NCI-H187 (cell line): ENCODE measurements at regions not wholly inside any gene's neighbourhood (a gene's known extent, or its start where the extent isn't known, plus 50 kb on each side); places are given as distances from the start of the nearest gene placed in this dataset.
"Not testable (repeated sequence)": the region's sequence is repeated elsewhere in the genome, so short reads cannot be mapped to it uniquely, and the experiment has no call there.

ENCODE experiments used
- DNase-seq, 2 experiments: peaks; one replicate each; lab custom pipeline; 2025; lab: John Stamatoyannopoulos, UW

GRCh38 chr12:124070394-124071074 lies 97.5 kb downstream of the ZNF664 start:
- DNase-seq: not testable (repeated sequence)

DNA sequence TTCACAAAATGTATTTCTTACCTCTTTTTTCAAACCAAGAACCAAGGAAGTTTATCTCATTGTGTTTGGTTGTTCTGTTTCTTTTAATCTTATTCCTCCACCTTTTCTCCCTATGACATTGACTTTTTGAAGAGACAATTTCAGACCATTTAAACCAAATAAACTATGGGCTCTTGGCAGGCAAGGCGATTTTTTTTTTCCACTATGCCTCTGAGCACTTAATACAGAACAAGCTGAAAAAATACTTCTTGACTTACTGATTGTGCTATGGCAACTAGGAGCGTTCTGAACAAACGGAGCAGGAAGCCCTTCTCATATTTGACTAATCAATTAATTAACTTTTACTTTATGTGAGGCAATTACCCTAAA lies 98.0 kb downstream of the ZNF664 start:
- DNase-seq: no peak

GRCh38 chr12:124073356-124074035 lies 100.5 kb downstream of the ZNF664 start:
- no peak for DNase-seq

DNA sequence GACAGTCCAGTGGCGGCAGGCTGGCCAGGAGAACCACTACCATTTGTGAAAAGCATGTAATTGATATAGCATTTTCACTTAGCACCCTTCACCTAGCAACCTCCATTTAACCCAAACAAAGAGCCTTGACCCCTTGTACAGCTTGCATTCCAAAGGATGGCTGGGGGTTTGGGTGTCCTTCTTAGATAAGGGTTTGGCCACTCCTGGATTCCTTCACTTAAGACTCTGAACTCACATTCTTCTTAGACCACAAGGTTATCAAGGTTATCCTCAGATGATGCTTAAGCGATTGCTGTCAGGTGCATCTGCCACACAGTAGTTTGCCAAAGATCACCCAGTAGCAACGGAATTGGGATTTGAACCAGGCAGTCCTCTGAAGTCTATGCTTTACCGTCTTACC lies 102.8 kb downstream of the ZNF664 start:
- DNase-seq: no peak

DNA sequence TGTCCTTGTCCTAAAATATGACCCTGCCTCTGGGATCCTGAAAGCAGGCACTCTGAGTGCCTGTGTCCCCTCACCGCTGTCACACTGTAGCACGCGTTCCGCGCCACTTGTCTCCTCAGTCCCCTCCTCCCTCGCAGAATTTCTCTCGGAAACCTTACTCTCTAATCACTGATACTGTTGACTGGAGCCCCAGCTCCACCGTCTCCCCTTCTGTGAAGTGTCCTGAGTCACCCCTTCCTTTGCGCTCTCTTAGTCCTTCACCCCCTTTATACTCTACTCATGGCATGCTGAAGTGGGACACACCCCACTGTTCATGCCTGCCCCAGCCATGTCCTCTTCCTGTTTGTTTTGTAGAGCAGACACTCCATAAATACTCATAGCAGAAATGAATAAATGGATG lies 104.7 kb downstream of the ZNF664 start:
- DNase-seq: peak; percentile 27 to 33

DNA sequence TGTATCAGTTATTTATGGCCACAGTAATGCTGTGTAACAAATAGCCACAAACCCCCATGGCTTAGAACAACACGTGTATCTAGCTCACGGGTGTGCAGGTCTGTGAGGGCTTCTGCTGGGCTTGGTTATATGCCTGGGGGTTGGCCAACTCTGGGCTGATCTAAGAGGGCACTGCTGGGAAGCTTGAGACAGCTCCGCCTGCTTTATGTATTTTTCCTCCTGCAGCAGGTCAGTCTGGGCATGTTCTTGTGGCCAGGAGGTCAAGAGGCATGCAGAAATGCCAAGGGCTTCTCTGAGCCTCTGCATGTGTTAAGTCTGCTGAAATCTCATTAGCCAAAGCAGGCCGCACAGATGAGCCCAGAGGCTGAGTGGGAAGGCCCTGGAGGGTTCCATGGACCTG lies 105.8 kb downstream of the ZNF664 start:
- DNase-seq: no peak

GRCh38 chr12:124080649-124081048 lies 107.6 kb downstream of the ZNF664 start:
- DNase-seq: no peak

DNA sequence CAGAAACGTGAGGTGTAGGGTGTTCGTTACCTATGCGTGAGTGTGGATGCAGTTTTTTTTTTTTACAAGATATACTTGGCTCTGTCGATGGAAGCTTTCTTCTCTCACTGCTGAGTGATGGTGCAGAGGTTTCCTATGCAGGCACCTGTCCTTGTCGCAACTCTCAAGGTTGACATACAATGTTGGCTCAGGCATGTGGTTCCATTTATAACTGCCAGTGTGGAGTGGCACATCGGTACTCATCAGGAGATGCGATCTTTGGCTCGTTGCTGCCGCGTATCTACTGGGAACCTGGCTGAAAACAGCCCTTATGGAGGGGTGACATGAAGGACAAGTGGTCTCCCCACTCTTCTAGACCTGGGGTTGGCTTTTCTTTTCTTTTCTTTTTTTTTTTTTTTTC lies 109.0 kb downstream of the ZNF664 start:
- DNase-seq: no peak

- no peak for DNase-seq
These were observed 109.7 kb downstream of the ZNF664 start for GRCh38 chr12:124082687-124083086.

GRCh38 chr12:124083708-124084107 lies 110.7 kb downstream of the ZNF664 start:
- DNase-seq: no peak

- DNase-seq: no peak
These were observed 112.6 kb downstream of the ZNF664 start for GRCh38 chr12:124085419-124086296.

GRCh38 chr12:124086299-124086898 lies 113.4 kb downstream of the ZNF664 start:
- no peak for DNase-seq

DNA sequence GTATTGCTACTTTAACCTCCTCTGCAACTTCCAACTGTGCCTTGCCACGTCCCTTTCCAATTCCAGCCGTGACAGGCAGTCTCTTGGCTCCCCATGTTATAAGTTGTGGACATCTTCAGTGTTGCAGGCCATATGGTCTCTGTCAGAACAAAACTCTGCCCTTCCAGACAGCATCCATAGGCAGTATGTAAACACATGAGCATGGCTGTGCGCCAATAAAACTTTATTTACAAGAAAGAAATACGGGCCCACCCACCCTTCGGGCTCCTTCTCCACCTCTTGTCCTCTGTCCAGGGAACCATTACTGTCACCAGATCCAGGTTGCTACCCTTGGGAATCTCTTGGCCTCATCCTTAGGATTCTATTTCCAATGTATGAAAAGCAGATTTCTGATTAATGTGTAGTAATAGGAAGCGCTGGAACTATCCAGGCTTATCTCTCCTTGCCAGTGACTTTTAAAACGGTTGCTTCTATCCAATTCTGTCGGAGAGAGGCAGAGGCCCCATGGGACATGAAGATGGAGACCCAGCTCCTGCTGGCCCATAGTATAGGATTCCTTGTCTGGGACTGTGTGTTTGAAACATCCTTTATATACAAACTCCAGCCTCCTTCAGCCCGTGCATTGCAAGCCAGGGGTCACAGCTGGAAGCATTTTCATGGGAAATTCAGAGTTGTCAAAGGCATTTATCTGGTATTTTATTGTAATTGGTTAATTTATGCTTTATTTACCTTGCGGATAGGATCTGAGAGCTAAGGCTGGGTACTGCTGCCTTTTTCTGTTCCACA lies 114.4 kb downstream of the ZNF664 start:
- no peak for DNase-seq

- no peak for DNase-seq
These were observed 115.3 kb downstream of the ZNF664 start for GRCh38 chr12:124088217-124088907.

DNA sequence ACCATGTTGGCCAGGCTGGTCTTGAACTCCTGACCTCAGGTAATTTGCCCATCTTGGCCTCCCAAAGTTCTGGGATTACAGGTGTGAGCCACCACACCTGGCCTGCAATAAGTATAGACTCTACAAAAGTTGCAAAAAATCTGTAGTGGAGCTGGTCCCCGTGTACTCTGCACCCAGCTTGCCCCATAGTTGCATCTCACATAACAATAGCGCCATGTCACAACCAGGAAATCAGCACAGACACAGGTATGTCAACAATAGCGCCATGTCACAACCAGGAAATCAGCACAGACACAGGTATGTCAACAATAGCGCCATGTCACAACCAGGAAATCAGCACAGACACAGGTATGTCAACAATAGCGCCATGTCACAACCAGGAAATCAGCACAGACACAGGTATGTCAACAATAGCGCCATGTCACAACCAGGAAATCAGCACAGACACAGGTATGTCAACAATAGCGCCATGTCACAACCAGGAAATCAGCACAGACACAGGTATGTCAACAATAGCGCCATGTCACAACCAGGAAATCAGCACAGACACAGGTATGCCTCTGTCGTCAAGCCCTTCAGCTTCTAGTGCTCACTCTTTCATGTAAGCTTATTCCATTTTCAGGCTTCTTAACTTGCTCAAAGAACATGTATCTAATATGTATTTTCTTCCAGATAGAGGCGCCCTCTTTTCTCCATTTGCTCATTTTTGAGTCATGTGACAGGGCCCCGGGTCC lies 116.3 kb downstream of the ZNF664 start:
- not testable (repeated sequence) for DNase-seq

- DNase-seq: no peak
These were observed 118.8 kb downstream of the ZNF664 start for GRCh38 chr12:124091835-124092234.

- not testable (repeated sequence) for DNase-seq
These were observed 119.5 kb downstream of the ZNF664 start for GRCh38 chr12:124092532-124092931.

- DNase-seq: no peak
These were observed 120.3 kb downstream of the ZNF664 start for GRCh38 chr12:124093297-124093696.

DNA sequence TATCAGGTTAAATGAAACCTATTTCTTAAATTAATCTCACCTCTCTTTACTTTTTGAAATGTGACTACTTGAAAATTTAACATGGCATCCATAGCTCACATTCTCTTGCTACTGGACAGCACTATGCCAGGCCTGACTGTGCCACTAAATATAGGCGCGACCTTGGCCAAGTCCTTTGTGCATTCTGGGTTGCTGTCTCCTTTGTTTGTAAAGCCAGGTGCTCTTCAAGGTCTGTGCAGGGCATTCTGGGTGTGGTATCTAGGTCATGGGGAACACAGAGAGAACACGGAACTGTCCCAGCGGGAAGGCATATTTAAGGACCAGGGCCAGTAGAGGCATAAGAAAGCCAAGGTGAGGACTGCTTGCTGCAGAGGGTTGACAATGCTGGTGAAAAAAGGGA lies 121.2 kb downstream of the ZNF664 start:
- DNase-seq: no peak

DNA sequence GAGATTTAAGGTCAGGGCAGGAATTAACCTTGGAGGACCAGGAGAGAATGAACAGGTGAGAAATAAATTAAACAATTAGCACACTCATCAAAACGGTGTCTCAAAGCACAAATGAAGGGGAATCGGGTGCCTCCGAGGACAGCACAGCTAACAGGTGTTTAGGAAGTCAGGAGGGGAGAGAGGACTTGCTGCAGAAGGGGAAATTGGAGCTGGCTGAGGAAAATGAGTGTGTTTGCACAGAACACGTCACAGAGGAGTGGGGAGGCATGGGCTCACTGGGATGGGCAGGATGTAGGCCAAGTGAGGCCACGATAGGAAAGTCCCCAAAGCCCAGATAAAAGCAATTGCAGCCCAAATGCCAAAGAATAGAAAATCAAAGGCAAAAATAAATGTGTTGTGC lies 121.7 kb downstream of the ZNF664 start:
- DNase-seq: peak; percentile 64 to 72
